ENCODE measurements at regions not wholly inside any gene's neighbourhood (a gene's known extent, or its start where the extent isn't known, plus 50 kb on each side); places are given as distances from the start of the nearest gene placed in this dataset.

DNA sequence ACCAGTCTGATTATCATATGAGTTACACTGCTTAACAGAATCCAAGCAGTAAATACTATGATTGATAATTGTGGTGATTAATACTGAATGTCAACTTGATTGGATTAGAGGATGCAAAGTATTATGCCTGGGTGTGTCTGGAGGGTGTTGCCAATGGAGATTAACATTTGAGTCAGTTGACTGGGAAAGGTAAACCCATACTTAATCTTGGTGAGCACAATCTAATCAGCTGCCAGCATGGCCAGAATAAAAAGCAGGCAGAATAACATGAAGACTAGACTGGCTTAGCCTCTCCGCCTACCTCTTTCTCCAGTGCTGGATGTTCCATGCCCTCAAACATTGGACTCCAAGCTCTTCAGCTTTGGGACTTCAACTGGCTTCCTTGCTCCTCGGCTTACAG is 961.3 kb downstream of the ADGRL3 start:
- DNase-seq (ENCODE audit: low read depth): no peak

GRCh38 chr4:62159876-62160275 is 959.8 kb downstream of the ADGRL3 start:
- DNase-seq (ENCODE audit: low read depth): no peak

DNA sequence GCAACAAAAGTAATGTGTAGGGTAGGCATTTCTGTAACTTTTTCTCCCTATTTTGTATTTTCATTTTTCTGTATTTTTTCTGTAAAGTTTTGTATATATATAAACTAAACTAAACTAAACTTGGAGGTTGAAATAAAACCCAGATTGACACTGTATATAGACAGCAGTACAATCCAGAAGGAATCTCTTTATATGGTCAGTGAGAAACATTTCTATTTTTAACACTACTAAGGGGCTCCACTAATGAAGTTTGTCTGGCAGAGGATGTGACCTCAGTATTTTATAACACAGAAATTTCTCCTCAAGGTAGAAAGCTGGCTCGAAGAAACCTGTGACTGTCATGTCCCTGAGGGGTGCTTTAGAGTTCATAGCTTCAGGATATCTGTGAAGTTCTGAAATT is 959.2 kb downstream of the ADGRL3 start:
- no peak for DNase-seq (ENCODE audit: low read depth)

- DNase-seq (ENCODE audit: low read depth): no peak
These were observed 956.1 kb downstream of the ADGRL3 start for GRCh38 chr4:62156205-62156604.

- no peak for DNase-seq (ENCODE audit: low read depth)
These were observed 945.1 kb downstream of the ADGRL3 start for GRCh38 chr4:62145276-62145675.

DNA sequence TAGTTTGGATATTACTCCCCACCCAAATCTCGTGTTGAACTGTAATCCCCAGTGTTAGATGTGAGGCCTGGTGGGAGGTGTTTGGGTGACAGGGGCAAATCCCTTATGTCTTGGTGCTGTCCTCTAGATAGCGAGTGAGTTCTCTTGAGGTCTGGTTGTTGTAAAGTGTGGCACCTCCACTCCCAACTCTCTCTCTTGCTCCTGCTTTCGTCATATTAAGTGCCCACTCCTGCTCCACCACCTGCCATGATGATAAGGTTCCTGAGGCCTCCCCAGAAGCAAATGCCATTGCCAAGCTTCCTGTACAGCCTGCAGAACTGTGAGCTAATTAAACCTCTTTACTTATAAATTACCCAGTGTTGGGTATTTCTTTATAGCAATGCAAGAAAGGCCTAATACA is 944.3 kb downstream of the ADGRL3 start:
- DNase-seq (ENCODE audit: low read depth): no peak

DNA sequence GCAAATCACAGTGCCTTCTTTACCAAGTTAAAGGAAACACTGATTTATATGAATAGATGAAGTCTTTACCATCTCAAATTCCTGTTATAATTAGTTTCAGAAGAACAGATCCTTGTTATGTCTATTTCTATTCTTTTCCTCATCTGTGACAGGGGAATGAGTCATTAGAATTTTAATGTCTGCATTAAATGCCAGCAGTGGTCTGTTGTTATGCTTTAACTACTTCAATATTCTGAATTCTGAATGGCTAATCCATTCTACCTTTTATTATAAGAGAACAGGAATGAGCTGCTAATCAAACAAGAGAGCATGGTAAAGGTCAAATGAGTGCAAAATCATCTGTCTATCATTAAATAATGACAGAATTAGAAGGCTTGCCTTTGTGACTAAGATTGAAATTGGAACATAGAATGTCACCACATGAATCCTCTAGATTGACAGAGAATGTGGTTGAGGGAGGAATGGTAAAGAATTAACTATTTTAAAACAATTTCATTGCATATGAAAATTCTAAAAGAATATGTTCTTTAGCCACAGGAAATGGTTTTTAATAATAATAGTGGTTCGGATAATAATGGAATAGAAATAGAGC is 935.5 kb downstream of the ADGRL3 start:
- DNase-seq (ENCODE audit: low read depth): no peak

DNA sequence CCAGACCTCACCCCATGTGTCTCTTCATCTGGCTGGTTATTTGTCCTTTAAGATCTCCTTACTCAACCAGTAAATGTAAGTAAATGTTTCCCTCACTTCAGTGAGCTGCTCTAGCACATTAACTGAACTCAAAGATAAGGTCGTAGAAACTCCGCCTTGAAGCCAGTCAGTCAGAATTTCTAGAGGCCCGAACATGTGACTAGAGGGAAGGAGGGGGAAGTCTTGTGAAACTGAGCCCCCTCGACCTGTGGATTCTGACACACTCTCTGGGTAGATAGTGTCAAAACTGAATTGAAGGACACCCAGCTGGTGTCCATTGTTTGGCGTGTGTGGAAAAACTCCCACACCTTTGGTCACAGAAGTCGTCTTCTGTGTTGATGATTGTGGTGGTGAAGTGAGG is 933.9 kb downstream of the ADGRL3 start:
- no peak for DNase-seq (ENCODE audit: low read depth)

GRCh38 chr4:62133101-62133897 is 933.2 kb downstream of the ADGRL3 start:
- no peak for DNase-seq (ENCODE audit: low read depth)

DNA sequence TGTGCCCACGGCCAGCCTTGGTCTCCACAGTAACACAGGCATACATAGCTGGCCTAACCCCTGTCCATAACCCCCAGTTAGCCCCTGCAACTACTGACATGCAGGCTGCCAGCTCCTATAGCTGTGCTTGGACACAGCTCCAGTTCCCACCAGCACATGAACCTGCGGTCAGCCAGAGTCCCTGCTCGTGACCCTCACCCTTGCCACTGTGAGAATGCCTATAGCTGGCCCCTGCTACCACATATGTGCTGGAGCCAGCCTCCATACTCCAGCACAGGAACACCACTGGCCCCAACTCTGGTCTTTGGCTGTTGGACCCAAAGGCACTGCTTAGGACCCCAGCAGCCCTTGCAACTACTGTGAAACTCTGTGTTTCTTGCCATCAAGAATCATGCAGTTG is 930.9 kb downstream of the ADGRL3 start:
- DNase-seq (ENCODE audit: low read depth): no peak

- no peak for DNase-seq (ENCODE audit: low read depth)
These were observed 930.5 kb downstream of the ADGRL3 start for GRCh38 chr4:62130637-62131036.

- DNase-seq (ENCODE audit: low read depth): no peak
These were observed 930.1 kb downstream of the ADGRL3 start for GRCh38 chr4:62130230-62130629.
